GM23338 (cell line): ENCODE measurements at regions not wholly inside any gene's neighbourhood (a gene's known extent, or its start where the extent isn't known, plus 50 kb on each side); places are given as distances from the start of the nearest gene placed in this dataset.

Experiments used
- ATAC-seq: fragments of 200-7000 bp; cut with Tn5 transposase; 3 replicates; pipeline ENCODE4 v1.9.1; 2020
- DNase-seq: peaks from one replicate; pipeline ENCODE4 v3.0.0-alpha.2; 2015; ENCODE audit warnings: low spot score
- H2AFZ ChIP-seq: fragments of 200-600 bp; sonication (generic); 2 replicates; pipeline ENCODE4 v1.8.0; 2016; ENCODE audit warnings: antibody characterized with exemption, mild to moderate bottlenecking, moderate library complexity
- H3F3A ChIP-seq: fragments of 200-600 bp; sonication (generic); replicated peaks from 2 replicates; pipeline ENCODE4 v1.8.0; 2017; ENCODE audit warnings: antibody characterized with exemption, mixed run types, low read depth
- H3K27ac ChIP-seq: fragments of 200-600 bp; sonication (generic); 2 replicates; pipeline ENCODE4 v1.6.1; 2016; ENCODE audit warnings: low read depth
- H3K27me3 ChIP-seq: fragments of 200-600 bp; sonication (generic); 2 replicates; pipeline ENCODE4 v1.8.0; 2016; ENCODE audit warnings: mild to moderate bottlenecking, mixed run types, moderate library complexity; ENCODE audit not compliant: insufficient read depth
- H3K36me3 ChIP-seq: fragments of 200-600 bp; sonication (generic); 2 replicates; pipeline ENCODE4 v1.8.0; 2016; ENCODE audit warnings: mild to moderate bottlenecking; ENCODE audit not compliant: insufficient read depth
- H3K4me1 ChIP-seq: fragments of 200-600 bp; sonication (generic); 2 replicates; pipeline ENCODE4 v1.8.0; 2016; ENCODE audit warnings: mild to moderate bottlenecking, moderate library complexity; ENCODE audit not compliant: insufficient read depth
- H3K4me2 ChIP-seq: fragments of 200-600 bp; sonication (generic); 2 replicates; pipeline ENCODE4 v1.7.1; 2017; ENCODE audit warnings: mixed run types
- H3K4me3 ChIP-seq: fragments of 200-600 bp; sonication (generic); 2 replicates; pipeline ENCODE4 v1.6.1; 2016; ENCODE audit warnings: mixed run types
- H3K79me2 ChIP-seq: fragments of 200-600 bp; sonication (generic); replicated peaks from 2 replicates; pipeline ENCODE4 v1.8.0; 2017; ENCODE audit warnings: mild to moderate bottlenecking; ENCODE audit not compliant: insufficient read depth
- H3K9me2 ChIP-seq: fragments of 200-600 bp; sonication (generic); 2 replicates; pipeline ENCODE4 v1.8.0; 2017; ENCODE audit not compliant: insufficient read depth
- H4K20me1 ChIP-seq: fragments of 200-600 bp; sonication (generic); replicated peaks from 2 replicates; pipeline ENCODE4 v1.8.0; 2017; ENCODE audit warnings: mild to moderate bottlenecking; ENCODE audit not compliant: insufficient read depth
- H3K27ac Mint-ChIP-seq: 2 replicates; pipeline ENCODE4 v1.8.0; 2020; ENCODE audit warnings: inconsistent platforms, mild to moderate bottlenecking, moderate library complexity, mixed read lengths
- H3K27me3 Mint-ChIP-seq: 3 replicates; pipeline ENCODE4 v1.8.0; 2022; ENCODE audit warnings: low read depth, mild to moderate bottlenecking, moderate library complexity, mixed read lengths, inconsistent platforms; ENCODE audit not compliant: insufficient read depth, poor library complexity
- H3K36me3 Mint-ChIP-seq: 3 replicates; pipeline ENCODE4 v1.8.0; 2021; ENCODE audit warnings: low read depth, mild to moderate bottlenecking, inconsistent platforms, moderate library complexity, mixed read lengths
- H3K4me1 Mint-ChIP-seq: 3 replicates; pipeline ENCODE4 v1.8.0; 2020; ENCODE audit warnings: mild to moderate bottlenecking, inconsistent platforms, mixed read lengths
- H3K4me3 Mint-ChIP-seq: 3 replicates; pipeline ENCODE4 v1.8.0; 2021; ENCODE audit warnings: moderate library complexity, mild to moderate bottlenecking, inconsistent platforms, mixed read lengths
- H3K9me3 Mint-ChIP-seq: 3 replicates; pipeline ENCODE4 v1.8.0; 2020; ENCODE audit warnings: moderate library complexity, mild to moderate bottlenecking, inconsistent platforms, mixed read lengths
- CREB1 ChIP-seq: fragments of 250-450 bp; sonication (Bioruptor Pico); IDR thresholded peaks from 2 replicates; pipeline ENCODE4 v1.5.0; 2020; ENCODE audit warnings: low read depth, mild to moderate bottlenecking, moderate library complexity
- EZH2 ChIP-seq: fragments of 200-600 bp; sonication (generic); IDR thresholded peaks from one replicate; pipeline ENCODE4 v1.8.0; 2017; ENCODE audit warnings: antibody characterized with exemption, mild to moderate bottlenecking, low read depth; ENCODE audit not compliant: unreplicated experiment
- EZH2phosphoT487 ChIP-seq: fragments of 200-600 bp; sonication (generic); IDR thresholded peaks from one replicate; pipeline ENCODE4 v1.8.1; 2018; ENCODE audit warnings: antibody characterized with exemption; ENCODE audit not compliant: unreplicated experiment
- JUNB ChIP-seq: IDR thresholded peaks from one replicate; pipeline ENCODE4 v1.6.1; 2016; ENCODE audit warnings: antibody characterized with exemption; ENCODE audit not compliant: unreplicated experiment
- NANOG ChIP-seq: IDR thresholded peaks from 2 replicates; pipeline ENCODE4 v1.6.1; 2016; ENCODE audit warnings: antibody characterized with exemption, borderline replicate concordance
- POLR2AphosphoS5 ChIP-seq: IDR thresholded peaks from 2 replicates; pipeline ENCODE4 v1.6.1; 2016; ENCODE audit warnings: antibody characterized with exemption, low read depth
- STAT1 ChIP-seq: IDR thresholded peaks from one replicate; pipeline ENCODE4 v1.6.1; 2016; ENCODE audit warnings: antibody characterized with exemption; ENCODE audit not compliant: unreplicated experiment
- ZNF114 ChIP-seq: fragments of 250-450 bp; sonication (Bioruptor Pico); IDR thresholded peaks from 2 replicates; pipeline ENCODE4 v1.5.0; 2020; ENCODE audit warnings: mild to moderate bottlenecking, moderate library complexity
- ZNF331 ChIP-seq: fragments of 250-450 bp; sonication (Bioruptor Pico); IDR thresholded peaks from 2 replicates; pipeline ENCODE4 v1.5.0; 2020; ENCODE audit warnings: low read depth, mild to moderate bottlenecking, moderate library complexity
- TF ChIP-seq, protein P1 (sequence below): IDR thresholded peaks from 2 replicates; pipeline ENCODE4 v1.6.1; 2016; ENCODE audit warnings: antibody characterized with exemption
- TF ChIP-seq, protein P2 (sequence below), 2 experiments: fragments of 200-600 bp in 1 of 2; sonication (generic) in 1 of 2; conservative IDR thresholded peaks; 2 replicates each; pipeline versions ENCODE4 v1.5.1 to v1.6.1; 2016 to 2017; ENCODE audit warnings: antibody characterized with exemption in 2 of 2, low read depth in 2 of 2, mild to moderate bottlenecking in 2 of 2, moderate library complexity in 1 of 2
- TF ChIP-seq, protein P3 (sequence below): IDR thresholded peaks from one replicate; pipeline ENCODE4 v1.6.1; 2018; ENCODE audit warnings: antibody characterized with exemption; ENCODE audit not compliant: unreplicated experiment
- TF ChIP-seq, protein P4 (sequence below): fragments of 250-450 bp; sonication (Bioruptor Pico); IDR thresholded peaks from 2 replicates; pipeline ENCODE4 v1.5.0; 2020; ENCODE audit warnings: mild to moderate bottlenecking, moderate library complexity

DNA sequence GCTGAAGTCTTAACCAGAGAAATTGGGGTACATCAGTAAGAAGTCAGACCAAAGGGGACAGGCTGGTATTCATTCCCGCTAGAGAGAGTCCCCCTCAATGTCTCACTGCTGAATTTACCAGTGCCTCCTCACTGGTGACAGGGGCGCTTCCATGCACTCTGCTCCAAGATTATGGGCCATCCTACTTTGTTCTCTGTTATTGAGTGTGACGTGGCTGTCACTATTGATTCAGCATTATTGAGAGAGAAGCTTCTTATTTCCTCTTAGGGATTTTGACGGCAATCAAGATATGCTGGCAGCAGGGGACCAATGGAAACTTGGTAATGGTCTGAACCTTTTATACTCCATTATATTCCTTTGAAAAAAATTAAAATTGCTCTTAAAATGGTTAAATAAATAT is 118.6 kb downstream of the SYF2 start:
- Histone ChIP-seq H3K4me3 (no peak overlapping the region), H3K4me1 (no peaks in the 10 kb centered on the region), H3F3A (no peaks in the 10 kb centered on the region), H3K27ac (no peak overlapping the region), H3K79me2 (no peaks in the 10 kb centered on the region), H2AFZ (no peak overlapping the region), H3K9me2 (no peaks in the 10 kb centered on the region), H3K4me2 (no peak overlapping the region), H3K27me3 (no peaks in the 10 kb centered on the region), H4K20me1 (no peaks in the 10 kb centered on the region), H3K36me3 (no peaks in the 10 kb centered on the region)
- TF ChIP-seq, protein P1, sequence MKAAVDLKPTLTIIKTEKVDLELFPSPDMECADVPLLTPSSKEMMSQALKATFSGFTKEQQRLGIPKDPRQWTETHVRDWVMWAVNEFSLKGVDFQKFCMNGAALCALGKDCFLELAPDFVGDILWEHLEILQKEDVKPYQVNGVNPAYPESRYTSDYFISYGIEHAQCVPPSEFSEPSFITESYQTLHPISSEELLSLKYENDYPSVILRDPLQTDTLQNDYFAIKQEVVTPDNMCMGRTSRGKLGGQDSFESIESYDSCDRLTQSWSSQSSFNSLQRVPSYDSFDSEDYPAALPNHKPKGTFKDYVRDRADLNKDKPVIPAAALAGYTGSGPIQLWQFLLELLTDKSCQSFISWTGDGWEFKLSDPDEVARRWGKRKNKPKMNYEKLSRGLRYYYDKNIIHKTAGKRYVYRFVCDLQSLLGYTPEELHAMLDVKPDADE, result no peak
- no peak for TF ChIP-seq NANOG
- TF ChIP-seq, protein P2, sequence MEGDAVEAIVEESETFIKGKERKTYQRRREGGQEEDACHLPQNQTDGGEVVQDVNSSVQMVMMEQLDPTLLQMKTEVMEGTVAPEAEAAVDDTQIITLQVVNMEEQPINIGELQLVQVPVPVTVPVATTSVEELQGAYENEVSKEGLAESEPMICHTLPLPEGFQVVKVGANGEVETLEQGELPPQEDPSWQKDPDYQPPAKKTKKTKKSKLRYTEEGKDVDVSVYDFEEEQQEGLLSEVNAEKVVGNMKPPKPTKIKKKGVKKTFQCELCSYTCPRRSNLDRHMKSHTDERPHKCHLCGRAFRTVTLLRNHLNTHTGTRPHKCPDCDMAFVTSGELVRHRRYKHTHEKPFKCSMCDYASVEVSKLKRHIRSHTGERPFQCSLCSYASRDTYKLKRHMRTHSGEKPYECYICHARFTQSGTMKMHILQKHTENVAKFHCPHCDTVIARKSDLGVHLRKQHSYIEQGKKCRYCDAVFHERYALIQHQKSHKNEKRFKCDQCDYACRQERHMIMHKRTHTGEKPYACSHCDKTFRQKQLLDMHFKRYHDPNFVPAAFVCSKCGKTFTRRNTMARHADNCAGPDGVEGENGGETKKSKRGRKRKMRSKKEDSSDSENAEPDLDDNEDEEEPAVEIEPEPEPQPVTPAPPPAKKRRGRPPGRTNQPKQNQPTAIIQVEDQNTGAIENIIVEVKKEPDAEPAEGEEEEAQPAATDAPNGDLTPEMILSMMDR (conservative IDR thresholded peaks at IDR 0.05; ENCODE audit: low read depth in 2 of 2), result no peak
- TF ChIP-seq ZNF114, result no peak
- no peak for TF ChIP-seq EZH2
- no peak for TF ChIP-seq POLR2AphosphoS5
- TF ChIP-seq CREB1, result no peak
- no peak for TF ChIP-seq EZH2phosphoT487
- no peak for TF ChIP-seq STAT1
- no peak for TF ChIP-seq ZNF331 (CRISPR knock-in tag)
- TF ChIP-seq, protein P3, sequence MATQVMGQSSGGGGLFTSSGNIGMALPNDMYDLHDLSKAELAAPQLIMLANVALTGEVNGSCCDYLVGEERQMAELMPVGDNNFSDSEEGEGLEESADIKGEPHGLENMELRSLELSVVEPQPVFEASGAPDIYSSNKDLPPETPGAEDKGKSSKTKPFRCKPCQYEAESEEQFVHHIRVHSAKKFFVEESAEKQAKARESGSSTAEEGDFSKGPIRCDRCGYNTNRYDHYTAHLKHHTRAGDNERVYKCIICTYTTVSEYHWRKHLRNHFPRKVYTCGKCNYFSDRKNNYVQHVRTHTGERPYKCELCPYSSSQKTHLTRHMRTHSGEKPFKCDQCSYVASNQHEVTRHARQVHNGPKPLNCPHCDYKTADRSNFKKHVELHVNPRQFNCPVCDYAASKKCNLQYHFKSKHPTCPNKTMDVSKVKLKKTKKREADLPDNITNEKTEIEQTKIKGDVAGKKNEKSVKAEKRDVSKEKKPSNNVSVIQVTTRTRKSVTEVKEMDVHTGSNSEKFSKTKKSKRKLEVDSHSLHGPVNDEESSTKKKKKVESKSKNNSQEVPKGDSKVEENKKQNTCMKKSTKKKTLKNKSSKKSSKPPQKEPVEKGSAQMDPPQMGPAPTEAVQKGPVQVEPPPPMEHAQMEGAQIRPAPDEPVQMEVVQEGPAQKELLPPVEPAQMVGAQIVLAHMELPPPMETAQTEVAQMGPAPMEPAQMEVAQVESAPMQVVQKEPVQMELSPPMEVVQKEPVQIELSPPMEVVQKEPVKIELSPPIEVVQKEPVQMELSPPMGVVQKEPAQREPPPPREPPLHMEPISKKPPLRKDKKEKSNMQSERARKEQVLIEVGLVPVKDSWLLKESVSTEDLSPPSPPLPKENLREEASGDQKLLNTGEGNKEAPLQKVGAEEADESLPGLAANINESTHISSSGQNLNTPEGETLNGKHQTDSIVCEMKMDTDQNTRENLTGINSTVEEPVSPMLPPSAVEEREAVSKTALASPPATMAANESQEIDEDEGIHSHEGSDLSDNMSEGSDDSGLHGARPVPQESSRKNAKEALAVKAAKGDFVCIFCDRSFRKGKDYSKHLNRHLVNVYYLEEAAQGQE, result no peak
- no peak for TF ChIP-seq JUNB
- TF ChIP-seq, protein P4, sequence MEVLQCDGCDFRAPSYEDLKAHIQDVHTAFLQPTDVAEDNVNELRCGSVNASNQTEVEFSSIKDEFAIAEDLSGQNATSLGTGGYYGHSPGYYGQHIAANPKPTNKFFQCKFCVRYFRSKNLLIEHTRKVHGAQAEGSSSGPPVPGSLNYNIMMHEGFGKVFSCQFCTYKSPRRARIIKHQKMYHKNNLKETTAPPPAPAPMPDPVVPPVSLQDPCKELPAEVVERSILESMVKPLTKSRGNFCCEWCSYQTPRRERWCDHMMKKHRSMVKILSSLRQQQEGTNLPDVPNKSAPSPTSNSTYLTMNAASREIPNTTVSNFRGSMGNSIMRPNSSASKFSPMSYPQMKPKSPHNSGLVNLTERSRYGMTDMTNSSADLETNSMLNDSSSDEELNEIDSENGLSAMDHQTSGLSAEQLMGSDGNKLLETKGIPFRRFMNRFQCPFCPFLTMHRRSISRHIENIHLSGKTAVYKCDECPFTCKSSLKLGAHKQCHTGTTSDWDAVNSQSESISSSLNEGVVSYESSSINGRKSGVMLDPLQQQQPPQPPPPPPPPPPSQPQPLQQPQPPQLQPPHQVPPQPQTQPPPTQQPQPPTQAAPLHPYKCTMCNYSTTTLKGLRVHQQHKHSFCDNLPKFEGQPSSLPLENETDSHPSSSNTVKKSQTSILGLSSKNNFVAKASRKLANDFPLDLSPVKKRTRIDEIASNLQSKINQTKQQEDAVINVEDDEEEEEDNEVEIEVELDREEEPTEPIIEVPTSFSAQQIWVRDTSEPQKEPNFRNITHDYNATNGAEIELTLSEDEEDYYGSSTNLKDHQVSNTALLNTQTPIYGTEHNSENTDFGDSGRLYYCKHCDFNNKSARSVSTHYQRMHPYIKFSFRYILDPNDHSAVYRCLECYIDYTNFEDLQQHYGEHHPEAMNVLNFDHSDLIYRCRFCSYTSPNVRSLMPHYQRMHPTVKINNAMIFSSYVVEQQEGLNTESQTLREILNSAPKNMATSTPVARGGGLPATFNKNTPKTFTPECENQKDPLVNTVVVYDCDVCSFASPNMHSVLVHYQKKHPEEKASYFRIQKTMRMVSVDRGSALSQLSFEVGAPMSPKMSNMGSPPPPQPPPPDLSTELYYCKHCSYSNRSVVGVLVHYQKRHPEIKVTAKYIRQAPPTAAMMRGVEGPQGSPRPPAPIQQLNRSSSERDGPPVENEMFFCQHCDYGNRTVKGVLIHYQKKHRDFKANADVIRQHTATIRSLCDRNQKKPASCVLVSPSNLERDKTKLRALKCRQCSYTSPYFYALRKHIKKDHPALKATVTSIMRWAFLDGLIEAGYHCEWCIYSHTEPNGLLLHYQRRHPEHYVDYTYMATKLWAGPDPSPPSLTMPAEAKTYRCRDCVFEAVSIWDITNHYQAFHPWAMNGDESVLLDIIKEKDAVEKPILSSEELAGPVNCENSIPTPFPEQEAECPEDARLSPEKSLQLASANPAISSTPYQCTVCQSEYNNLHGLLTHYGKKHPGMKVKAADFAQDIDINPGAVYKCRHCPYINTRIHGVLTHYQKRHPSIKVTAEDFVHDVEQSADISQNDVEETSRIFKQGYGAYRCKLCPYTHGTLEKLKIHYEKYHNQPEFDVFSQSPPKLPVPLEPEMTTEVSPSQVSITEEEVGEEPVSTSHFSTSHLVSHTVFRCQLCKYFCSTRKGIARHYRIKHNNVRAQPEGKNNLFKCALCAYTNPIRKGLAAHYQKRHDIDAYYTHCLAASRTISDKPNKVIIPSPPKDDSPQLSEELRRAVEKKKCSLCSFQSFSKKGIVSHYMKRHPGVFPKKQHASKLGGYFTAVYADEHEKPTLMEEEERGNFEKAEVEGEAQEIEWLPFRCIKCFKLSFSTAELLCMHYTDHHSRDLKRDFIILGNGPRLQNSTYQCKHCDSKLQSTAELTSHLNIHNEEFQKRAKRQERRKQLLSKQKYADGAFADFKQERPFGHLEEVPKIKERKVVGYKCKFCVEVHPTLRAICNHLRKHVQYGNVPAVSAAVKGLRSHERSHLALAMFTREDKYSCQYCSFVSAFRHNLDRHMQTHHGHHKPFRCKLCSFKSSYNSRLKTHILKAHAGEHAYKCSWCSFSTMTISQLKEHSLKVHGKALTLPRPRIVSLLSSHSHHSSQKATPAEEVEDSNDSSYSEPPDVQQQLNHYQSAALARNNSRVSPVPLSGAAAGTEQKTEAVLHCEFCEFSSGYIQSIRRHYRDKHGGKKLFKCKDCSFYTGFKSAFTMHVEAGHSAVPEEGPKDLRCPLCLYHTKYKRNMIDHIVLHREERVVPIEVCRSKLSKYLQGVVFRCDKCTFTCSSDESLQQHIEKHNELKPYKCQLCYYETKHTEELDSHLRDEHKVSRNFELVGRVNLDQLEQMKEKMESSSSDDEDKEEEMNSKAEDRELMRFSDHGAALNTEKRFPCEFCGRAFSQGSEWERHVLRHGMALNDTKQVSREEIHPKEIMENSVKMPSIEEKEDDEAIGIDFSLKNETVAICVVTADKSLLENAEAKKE (CRISPR knock-in tag), result no peak
- ATAC-seq (no peak), DNase-seq (no peak)
- H3K36me3 Mint-ChIP-seq, result peaks cover 6% of the 10 kb centered on the region; the same call in 2 of the 3 replicates
- peaks cover 2% of the 10 kb centered on the region for H3K27me3 Mint-ChIP-seq
- H3K27ac Mint-ChIP-seq, result no peak overlapping the region
- no peaks in the 10 kb centered on the region for H3K4me1 Mint-ChIP-seq
- peaks cover 11% of the 10 kb centered on the region for H3K9me3 Mint-ChIP-seq
- no peak overlapping the region for H3K4me3 Mint-ChIP-seq
